ENCODE measurements at regions not wholly inside any gene's neighbourhood (a gene's known extent, or its start where the extent isn't known, plus 50 kb on each side); places are given as distances from the start of the nearest gene placed in this dataset.

GRCh38 chr15:92224843-92225242 lies 168.8 kb upstream of the ST8SIA2 start:
- intact Hi-C loops (cut with micrococcal nuclease; ENCODE audit: unreplicated experiment), result no loop called here
- Histone ChIP-seq H3K9me3 (ENCODE audit: low read depth, low read length, poor library complexity, severe bottlenecking) (no peaks in the 10 kb centered on the region), H3K27me3 (replicated peaks; ENCODE audit: insufficient read depth, low read depth, low read length, poor library complexity) (no peaks in the 10 kb centered on the region), H3K4me1 (ENCODE audit: insufficient read depth, low read length, poor library complexity, severe bottlenecking) (no peaks in the 10 kb centered on the region), H3K36me3 (ENCODE audit: insufficient read depth, low read length, poor library complexity, severe bottlenecking) (no peaks in the 10 kb centered on the region), H3K4me3 (ENCODE audit: low read depth, low read length, poor library complexity, severe bottlenecking) (no peak overlapping the region), H3K27ac (ENCODE audit: low read depth, low read length, poor library complexity, severe bottlenecking) (no peak overlapping the region)
- ChIA-PET POLR2A (ENCODE audit: low non-redundant PET) (no interaction called here), CTCF (no interaction called here)
- DNase-seq (ENCODE audit: low spot score), result no peak
- BruUV-seq (replicated peaks), result no TSS peak
- TF ChIP-seq CTCF (conservative IDR thresholded peaks at IDR 0.05; ENCODE audit: low read depth, low read length) (no peak), EZH2 (IDR thresholded peaks at IDR 0.05; ENCODE audit: borderline replicate concordance, low read depth, low read length, poor library complexity, severe bottlenecking) (no peak)

- POLR2A ChIA-PET (ENCODE audit: low non-redundant PET), result no interaction called here
- intact Hi-C loops (cut with micrococcal nuclease; ENCODE audit: unreplicated experiment), result loop anchor here (1.0 kb wide), 1 partner anchor 129 kb away; no protein-coding TSS in a partner anchor
- no peaks in the 10 kb centered on the region for H3K36me3 ChIP-seq (ENCODE audit: insufficient read depth, low read length, poor library complexity, severe bottlenecking)
- H3K9me3 ChIP-seq (ENCODE audit: low read depth, low read length, poor library complexity, severe bottlenecking), result no peaks in the 10 kb centered on the region
- peak; percentile 11 for DNase-seq (ENCODE audit: low spot score)
- TF ChIP-seq EZH2 (IDR thresholded peaks at IDR 0.05; ENCODE audit: borderline replicate concordance, low read depth, low read length, poor library complexity, severe bottlenecking), result no peak
- peak; percentile 52 for TF ChIP-seq CTCF (conservative IDR thresholded peaks at IDR 0.05; ENCODE audit: low read depth, low read length)
- H3K4me1 ChIP-seq (ENCODE audit: insufficient read depth, low read length, poor library complexity, severe bottlenecking), result no peaks in the 10 kb centered on the region
- no peak overlapping the region for H3K27ac ChIP-seq (ENCODE audit: low read depth, low read length, poor library complexity, severe bottlenecking)
- peaks cover 4% of the 10 kb centered on the region for H3K27me3 ChIP-seq (replicated peaks; ENCODE audit: insufficient read depth, low read depth, low read length, poor library complexity)
- H3K4me3 ChIP-seq (ENCODE audit: low read depth, low read length, poor library complexity, severe bottlenecking), result no peak overlapping the region
- CTCF ChIA-PET, result no interaction called here
- BruUV-seq (replicated peaks), result no TSS peak
These were observed 167.6 kb upstream of the ST8SIA2 start for GRCh38 chr15:92226020-92226612.

DNA sequence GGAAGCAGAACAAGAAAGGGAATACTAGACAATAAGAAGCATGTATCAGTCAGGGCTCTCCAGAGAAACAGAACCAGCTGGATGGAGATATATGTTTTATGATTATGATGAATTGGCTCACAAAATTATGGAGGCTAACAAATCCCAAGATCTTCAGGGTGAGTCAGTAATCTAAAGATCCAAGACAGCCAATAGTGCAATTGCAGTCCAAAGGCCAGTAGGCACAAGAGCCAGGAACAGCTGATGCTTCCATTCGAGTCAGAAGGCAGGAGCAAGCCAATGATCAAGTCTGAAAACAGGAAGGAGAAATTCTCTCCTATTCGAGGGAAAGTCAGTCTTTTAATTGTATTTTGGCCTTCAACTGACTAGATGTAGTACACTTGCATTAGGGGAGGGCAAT lies 164.9 kb upstream of the ST8SIA2 start:
- POLR2A ChIA-PET (ENCODE audit: low non-redundant PET), result no interaction called here
- no peak overlapping the region for H3K27ac ChIP-seq (ENCODE audit: low read depth, low read length, poor library complexity, severe bottlenecking)
- H3K4me1 ChIP-seq (ENCODE audit: insufficient read depth, low read length, poor library complexity, severe bottlenecking), result no peaks in the 10 kb centered on the region
- peaks cover 4% of the 10 kb centered on the region for H3K27me3 ChIP-seq (replicated peaks; ENCODE audit: insufficient read depth, low read depth, low read length, poor library complexity)
- no TSS peak for BruUV-seq (replicated peaks)
- no peak for DNase-seq (ENCODE audit: low spot score)
- H3K36me3 ChIP-seq (ENCODE audit: insufficient read depth, low read length, poor library complexity, severe bottlenecking), result no peaks in the 10 kb centered on the region
- TF ChIP-seq CTCF (conservative IDR thresholded peaks at IDR 0.05; ENCODE audit: low read depth, low read length) (no peak), EZH2 (IDR thresholded peaks at IDR 0.05; ENCODE audit: borderline replicate concordance, low read depth, low read length, poor library complexity, severe bottlenecking) (no peak)
- intact Hi-C loops (cut with micrococcal nuclease; ENCODE audit: unreplicated experiment), result no loop called here
- no peaks in the 10 kb centered on the region for H3K9me3 ChIP-seq (ENCODE audit: low read depth, low read length, poor library complexity, severe bottlenecking)
- no peak overlapping the region for H3K4me3 ChIP-seq (ENCODE audit: low read depth, low read length, poor library complexity, severe bottlenecking)
- CTCF ChIA-PET, result interaction anchor here (0.6 to 0.7 kb wide), 2 partner anchors 60 to 132 kb away, joined by 3 to 13 read pairs; no protein-coding TSS in a partner anchor

All from A673 (cell line).